Activated naive CD4-positive, alpha-beta T cell (primary cell): ENCODE measurements at regions not wholly inside any gene's neighbourhood (a gene's known extent, or its start where the extent isn't known, plus 50 kb on each side); places are given as distances from the start of the nearest gene placed in this dataset.

Experiments used
- DNase-seq, 4 experiments: peaks; one replicate each; lab custom pipeline; 2025; lab: John Stamatoyannopoulos, UW

DNA sequence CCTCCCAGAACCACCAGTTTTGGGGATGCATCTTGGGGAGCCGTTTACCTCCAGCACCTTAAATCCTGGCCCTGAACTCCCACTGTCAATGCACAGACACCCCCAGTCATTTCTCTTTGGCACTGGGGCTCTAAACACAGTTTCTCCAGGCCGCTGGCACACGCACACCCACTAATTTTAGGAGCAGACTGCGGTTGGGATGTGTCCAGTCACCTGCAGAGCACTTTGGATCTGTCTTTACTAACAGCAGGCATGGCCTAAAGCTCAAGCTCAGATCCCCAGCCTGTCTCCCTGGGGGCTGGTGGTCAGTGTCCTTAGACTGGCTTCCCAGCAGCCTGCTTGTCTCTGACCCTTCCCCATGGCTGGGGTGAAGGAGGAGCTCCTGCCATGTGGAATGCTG, 49.9 kb downstream of the SYNE3 start:
- no peak for DNase-seq

DNA sequence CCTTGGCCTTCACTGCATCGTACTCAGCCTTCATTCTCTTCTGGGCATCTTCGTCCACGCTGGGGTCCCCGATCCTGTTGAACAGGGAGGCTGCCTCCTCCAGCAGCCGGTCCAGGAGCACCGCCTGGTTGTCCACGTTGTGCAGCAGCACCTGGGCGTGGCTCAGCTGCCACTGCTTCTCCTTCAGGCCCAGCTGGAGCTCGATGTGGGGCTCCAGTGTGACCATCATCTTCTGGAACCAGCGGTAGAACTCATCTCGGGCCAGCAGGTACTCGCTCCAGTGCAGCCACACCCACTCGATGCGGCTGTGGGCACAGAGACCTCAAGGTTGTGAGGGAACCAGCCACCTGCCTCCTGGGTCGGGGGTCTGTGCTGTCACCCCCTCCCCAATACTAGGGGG, 50.5 kb downstream of the SYNE3 start:
- DNase-seq: no peak

DNA sequence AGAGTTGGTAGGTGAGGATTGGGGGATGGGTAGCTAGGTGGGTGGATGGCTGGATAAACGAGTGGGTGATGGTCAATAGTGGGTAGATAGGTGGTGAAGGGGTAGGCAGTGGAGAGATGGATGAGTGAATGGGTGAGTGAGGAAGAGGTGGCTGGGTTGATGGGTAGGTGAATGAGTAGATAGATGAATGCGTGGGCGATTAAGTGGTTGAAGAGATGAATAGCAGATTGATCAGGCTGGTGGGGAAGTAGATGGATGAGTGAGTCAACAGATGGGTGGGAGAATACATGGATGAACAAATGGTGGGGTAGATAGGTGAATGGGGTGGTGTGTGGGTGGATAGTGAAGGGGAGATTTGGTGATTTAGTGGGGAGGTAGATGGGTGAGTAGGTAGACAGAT, 51.1 kb downstream of the SYNE3 start:
- no peak for DNase-seq

DNA sequence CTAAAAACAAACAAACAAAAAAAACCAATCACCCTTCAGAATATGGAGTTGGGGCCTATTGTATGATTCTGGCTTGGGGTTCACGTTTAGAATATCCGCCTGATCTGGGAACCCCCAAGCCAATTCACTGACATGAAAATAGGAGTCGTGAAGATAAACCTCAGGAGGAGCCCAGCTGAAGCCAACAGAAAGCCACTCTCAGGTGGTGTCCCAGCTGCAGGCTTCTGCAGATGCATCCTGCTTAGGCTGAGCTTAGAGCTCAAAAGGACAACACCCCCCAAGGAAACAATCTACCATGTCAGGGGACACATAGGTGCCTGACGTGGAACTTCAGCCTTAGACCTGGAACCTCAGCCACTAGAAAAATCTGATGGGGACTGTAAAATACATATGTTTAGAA, 51.9 kb downstream of the SYNE3 start:
- no peak for DNase-seq

DNA sequence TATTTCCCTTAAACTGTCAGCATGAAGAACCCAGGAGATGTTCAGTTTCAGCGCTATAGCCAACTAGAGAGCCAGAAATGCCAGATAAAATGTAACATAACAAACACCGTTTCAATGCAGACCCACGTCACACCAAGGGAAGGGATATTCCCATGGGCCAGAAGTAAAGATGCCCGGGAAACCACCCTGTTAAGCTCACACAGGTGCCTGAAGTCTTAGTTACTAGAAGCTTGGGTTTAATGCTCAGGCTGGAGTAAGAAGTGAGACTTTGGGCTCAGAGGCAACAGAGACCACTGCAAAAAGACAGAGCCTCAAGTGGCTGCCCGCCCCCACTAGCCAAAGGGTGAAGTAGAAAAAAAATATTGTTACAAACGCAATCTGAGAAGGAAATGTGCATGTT, 52.3 kb downstream of the SYNE3 start:
- no peak for DNase-seq

DNA sequence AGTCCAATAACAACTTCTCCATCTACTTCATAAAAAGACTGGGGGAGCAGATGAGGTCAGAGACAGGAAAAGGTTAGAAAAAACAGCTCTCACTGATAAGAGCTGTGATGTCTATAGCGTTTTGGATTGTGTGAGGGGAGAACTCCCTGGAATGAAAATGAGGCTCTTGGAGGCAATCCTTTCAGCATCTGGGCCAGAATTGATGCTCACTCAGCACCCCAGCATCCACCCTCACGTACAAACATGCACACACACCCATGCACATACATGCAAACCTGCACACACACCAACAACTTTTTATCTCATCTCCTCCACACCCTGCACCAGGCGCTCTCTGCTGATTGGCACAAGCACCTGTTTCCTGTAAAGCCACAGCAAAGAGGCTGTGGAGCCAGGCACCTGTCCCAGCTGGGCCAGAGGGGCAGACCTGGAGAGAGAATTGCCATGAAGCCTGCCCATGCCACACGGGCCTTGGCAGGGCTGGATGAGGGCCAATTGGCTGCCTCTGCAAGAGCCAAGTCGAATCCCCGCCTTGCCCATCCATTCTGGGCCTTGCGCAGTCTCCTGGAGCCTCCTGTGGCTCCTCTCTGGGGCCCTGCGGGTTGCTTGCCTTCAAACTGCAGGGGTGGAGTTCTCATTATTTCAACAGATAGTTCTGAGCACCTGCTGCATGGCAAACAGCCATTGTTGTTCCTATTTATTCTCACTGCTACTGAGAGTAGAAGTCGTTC, 53.1 kb downstream of the SYNE3 start:
- peak in 2 of 4 experiments; percentile 22 to 53 for DNase-seq

DNA sequence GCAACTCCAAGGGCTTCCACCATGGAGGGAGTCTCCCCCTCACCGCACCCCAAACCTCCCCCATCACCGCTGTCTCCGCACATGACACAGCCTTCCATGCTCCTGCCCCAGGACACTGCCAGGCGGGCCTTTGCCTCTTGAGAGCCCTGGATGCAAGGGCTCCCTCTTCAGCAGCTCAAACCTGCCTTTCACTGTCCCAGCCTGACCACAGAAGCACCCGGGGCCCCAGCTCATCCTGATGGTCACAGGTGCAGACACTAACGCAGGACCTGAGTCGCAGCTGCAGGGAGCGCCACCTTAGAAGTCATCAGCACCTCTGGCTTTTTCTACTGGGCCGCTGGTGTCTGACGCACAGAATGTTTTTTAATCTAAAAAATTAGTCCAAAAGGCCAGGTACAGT, 54.0 kb downstream of the SYNE3 start:
- no peak for DNase-seq

DNA sequence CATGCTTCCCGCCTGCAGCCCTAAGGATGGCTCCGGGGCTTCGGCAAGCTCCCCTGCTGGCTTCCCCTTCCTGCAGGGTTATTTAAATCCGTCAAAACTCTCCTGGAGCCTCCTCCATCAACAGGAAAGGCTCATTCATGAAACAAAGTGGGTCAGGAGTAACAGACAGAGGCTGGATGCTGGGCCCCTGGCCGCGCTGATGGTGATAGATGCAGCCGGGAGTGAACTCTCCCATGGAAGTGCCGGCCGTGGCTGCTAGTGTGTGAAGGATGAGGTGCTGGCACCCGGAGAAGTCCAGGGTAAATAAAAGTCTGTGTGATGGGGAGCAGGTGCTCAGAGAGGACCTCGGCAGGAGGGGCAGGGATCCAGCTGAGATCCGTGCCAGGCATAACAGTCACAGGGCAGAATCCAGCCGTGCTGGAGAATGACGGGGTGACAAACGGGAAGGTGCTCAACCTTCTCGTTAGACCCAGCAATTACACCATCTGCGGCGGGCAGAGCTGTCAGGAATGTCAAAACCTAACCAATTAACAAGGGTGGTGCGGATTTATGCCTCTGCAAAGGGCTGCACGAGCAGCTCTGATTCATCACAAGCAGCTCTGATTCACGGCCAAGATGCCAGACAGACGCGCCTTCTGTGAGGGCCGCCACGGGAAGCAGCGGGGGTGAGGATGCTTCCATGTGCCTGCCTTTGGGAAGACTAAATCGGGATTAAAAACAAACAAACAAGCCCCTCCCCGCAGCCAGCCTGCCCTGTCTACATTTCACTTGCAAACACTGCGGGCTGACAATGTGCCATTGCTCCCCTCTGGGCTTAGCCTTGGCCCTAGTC, 55.6 kb downstream of the SYNE3 start:
- DNase-seq: no peak

DNA sequence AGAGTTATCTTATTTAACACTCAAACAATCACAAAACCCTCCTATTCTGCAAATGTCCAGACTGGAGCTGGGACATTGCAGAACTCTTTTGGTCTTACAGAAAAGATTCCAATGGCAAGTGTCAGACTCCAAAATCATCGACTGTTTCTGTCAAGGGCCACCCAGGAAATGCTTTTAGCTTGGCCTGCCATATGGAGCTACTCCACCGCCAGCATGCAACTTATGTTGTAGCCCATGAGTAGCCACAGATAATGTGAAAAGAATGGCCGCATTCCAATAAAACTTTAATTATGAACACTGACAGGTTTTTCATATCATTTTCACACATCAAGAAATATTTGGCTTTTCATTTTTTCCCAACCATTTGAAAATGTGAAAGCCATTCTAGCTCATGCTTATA, 57.5 kb downstream of the SYNE3 start:
- no peak for DNase-seq

DNA sequence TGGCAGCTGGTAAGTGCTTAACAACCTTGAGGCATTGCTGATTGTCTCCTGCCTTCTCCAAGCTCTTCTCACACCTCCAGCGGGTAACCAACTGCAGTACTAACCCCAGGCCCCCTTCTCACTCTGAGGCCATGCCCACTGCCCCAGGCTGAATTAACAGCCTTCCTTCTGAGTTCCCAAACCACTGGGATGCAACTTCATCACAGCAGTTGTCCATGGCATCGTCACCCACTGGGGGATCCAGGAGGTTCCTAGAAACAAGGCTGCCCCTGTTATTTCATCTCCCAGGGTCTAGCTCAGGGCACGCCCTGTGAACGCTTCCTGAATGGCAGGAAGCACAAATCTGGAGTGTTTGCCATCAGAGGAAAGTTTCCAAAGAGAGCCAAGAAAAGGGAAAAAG, 58.0 kb downstream of the SYNE3 start:
- no peak for DNase-seq

DNA sequence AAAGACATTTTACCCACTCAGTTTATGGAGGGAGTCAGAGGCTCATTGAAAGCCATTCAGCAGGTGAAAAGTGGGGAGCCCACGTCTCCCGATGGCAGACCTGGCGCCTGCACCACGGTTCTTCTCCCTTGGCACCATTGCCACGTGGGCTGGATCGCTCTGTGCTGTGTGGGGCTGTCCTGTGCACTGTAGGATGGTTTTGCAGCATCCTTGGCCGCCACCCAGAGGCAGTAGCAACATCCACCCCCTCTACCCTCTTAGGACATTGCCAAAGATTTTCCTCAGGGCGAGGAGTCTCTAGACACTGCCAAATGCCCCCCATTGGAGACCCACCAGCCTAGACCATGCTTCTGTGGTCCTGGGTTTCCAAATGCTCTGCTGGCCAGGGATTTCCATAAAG, 60.2 kb downstream of the SYNE3 start:
- no peak for DNase-seq

DNA sequence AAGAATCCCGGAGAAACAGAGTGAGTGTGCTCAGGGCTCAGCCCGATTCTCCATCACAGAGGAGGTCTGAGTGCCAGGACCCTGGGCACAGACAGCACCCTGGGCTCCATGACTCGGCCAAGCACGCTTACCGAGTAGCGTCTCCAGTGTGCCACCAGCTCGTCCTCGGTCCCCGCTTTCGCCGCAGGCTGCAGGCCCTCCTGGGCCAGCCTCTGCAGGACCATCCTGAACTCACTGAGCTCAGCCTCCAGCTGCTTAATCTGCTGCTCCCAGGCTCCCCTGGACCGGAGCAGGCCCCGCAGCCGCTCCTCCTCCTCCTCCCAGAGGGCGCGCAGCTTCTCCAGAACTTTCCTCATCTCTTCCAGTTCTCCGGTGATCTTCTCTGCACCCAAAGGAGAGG, 61.2 kb downstream of the SYNE3 start:
- DNase-seq: no peak

DNA sequence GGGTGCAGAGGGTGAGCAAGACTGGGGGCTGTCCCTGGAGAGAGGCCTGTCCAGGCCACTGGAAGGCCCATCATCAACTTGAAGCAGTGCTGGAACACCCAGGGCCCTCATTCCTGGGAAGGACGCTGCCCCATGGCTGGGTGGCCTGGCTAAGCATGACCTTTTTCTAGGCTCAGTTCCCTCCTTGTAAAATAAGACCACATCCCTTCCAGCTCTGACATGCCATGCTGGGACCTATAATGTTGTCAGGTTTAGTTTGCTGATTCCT, 62.8 kb downstream of the SYNE3 start:
- DNase-seq: no peak

DNA sequence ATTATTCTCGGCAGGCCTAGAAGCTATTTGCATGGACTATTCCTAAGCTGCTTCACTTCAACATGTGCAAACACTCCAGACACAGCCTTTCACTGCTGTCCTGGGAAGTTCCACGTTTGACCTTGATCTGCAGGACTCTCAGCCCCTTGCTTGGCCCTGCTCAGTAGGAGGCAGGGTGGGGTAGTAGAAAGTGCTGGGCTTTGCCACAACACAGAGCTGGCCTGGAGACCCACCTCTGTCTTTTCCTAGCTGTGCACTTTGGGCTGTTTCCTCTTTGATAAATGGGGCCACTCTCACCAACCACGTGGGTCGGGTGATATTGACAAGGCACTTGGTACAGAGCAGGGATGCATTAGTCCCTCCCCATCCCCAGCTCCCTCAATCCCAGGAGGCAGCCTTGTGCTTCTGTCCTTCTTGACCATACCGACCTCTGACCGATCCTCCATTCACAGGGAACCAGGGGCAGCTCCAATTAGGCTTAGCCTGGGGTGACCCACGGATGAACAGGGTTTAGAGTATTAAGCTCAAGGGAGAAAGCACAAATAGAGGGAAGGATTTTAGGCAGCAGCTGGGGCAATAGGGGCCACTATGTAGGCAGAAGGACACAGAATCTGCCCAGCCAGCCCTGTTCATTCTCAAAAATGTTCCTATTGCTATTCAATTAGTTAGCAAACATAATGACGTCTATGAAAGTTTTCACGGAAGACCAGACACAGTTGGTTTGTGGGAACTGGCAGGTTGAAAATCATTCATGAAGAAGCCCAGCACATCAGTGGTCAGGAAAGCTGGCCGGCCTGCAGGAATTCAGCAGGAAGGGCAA, 63.3 kb downstream of the SYNE3 start:
- no peak for DNase-seq

DNA sequence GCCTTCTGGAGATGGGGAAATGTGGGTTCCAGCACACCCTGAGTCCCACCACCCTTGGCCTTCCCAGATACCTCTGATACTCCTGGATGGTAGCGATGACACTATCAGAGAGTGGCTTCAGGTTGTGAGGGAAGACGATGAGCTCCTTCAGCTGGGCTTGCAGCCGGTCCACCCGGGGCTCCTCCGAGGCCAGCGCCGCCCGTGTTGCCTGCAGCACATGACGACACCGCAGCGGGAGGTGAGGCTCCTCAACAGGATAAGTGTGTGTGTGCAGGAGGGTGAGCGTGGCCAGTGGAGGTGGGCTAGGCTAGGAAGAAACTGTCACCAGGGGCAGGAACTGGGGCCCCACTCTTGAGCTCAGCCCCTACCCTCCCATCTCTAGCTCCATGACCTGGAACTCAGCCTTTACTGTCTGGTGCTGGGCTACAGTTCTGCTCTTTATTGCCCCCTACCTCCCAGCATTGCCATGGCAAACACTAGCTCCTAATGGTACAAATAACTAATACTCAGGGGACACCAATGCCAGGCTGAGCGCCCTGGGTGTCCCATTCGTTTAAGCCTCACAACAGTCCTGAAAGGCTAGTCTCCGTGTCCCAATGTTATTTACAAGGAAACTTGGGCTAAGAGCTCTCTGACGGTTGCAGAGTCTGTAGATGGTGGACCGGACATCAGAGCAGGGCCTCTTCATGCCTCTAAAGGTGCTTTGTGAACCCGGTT, 64.1 kb downstream of the SYNE3 start:
- no peak for DNase-seq

DNA sequence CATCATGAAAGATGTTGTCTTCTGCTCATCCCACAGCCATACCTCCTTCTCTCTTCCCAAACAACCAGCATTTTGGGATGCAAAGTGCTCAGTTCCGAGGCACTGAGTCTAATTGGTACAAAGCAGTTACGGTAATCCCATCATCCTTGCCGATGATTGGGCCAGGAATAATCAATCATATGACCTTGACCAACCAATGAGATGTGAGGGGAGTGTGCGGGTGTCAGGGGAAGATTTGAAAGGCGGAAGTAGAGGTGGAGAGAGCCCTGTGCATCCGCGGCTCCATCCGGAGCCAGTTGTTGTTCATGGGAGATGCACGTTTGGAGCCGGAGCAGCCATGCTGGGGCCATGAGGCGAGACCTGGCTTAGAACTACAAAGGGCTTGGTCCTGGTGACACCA, 67.3 kb downstream of the SYNE3 start:
- DNase-seq: no peak

DNA sequence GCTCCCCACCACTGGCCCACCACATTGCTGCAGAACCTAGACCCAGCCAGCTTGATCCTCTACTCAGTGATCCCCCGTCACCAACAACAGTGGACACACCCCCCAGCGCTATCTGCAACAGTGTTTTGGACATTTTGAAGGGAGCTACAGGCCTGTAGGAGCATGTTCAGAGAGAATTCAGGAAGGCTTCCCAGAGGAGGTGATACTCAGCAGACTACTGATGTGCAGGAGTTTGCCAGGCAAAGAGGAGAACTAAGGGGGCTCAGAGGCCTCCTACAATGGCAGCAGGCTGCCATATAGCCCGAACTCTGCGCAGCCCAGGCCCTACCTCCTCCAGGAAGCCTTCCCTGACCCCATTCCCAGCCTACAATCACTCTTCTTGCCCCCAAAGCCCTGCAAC, 70.0 kb downstream of the SYNE3 start:
- DNase-seq: no peak

DNA sequence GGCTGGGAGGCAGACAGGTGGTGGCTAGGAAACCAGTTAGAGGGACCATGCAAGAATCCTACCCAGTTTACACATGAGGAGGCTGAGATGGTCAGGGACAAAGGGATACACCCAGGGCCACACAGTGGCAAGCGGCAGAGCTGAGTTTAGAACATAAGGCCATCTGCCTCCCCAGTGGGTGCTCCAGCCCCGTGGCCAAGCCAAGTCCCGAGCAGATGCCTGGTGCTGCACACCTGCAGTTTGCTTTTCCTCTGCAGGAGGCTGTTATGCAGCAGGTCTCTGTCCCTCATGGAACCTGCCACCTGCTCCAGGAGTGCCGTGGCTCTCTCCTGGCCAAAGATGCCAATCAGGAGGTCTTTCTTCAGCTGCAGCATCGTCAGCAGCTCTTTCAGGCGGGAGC, 70.8 kb downstream of the SYNE3 start:
- no peak for DNase-seq

DNA sequence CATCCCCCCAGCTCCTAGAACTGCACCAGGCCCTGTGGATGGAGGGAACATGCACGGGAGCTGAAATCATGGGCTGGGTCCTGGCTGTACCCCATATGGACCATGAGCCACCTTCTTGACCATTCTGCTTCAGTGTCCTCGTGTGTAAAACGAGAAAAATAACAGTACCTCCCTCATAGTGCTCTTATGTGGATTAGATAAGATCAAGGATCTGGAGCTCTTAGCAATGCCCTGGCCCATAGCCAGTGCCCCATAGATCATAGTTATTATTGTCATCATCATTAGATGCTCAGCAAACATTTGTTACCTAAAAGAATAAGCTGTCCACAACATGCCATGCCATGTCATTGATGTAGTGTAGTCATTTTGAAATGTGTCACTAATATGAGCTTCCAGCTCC, 71.3 kb downstream of the SYNE3 start:
- DNase-seq: no peak

DNA sequence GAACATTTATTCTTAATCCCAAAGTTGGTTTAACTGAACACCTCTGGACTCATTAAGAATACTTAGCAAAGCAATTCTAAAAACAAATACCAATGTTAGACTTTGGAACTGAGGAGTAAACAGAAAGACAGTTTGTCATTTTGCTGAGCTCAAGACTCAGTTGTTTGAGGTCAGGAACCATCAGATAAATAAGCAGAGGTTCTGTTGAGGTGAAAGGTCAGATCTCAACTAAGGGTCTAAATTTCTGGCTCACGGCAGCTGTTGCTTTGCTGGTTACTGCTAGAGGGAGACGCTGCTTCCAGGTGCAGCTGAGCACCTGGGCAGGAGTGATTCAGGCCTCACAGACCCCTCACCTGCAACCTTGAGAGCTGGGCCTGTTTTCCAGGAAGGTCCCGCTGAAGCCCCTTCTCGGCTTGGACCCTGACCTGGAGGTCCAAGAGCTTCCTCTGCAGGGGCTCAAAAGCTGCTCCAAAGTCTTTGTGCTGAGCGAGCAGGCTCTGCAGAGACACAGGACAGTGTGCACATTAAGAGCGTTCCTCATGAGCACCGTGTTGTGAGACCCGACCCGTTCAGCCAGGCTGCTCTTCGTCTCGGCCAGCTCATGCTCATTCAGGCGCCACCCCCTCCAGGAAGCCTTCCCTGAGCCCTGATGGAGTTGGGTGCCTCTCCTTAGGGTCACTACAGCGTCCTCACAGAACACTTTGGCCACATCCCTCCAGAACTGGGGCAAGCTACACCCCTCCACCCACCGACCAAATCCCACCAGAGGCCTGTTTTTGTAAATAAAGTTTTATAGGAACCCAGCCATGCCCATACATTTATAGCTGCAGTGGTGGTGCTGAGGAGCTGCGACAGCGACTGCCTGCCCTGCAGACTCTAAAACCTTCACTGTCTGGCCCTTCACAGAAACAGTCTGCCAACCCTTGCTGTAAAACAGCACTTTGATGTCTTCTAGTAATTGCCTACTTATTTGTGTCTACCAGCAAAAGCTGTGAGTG, 72.0 kb downstream of the SYNE3 start:
- DNase-seq: no peak

DNA sequence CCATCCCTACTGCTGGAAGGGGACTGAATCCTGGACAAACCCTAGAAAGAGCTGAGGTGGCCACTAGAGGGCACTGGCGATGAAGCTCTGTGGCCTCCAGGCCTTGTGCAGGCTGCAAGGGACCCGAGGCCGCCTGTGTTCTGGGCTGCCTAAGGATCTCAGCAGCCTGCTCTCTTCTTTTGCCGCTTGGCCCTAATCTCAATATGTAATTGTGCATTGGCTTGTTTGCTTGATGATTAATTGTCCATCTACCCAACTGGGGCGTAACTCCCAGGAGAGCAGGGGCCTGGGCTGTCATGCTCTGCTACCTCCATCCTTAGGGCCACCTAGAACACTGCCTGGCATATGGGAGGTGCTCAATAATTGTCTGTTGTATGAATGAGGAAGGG, 73.8 kb downstream of the SYNE3 start:
- DNase-seq: peak; percentile 41 to 74 (median 56)
